ENCODE measurements at regions not wholly inside any gene's neighbourhood (a gene's known extent, or its start where the extent isn't known, plus 50 kb on each side); places are given as distances from the start of the nearest gene placed in this dataset.

GRCh38 chr18:78169174-78169864 is 810.3 kb upstream of the SALL3 start:
- DNase-seq, result no peak

GRCh38 chr18:78171954-78172353 is 807.7 kb upstream of the SALL3 start:
- DNase-seq, result no peak

GRCh38 chr18:78174737-78175136 is 804.9 kb upstream of the SALL3 start:
- DNase-seq, result no peak

- DNase-seq, result no peak
Observed at GRCh38 chr18:78178812-78179211, 800.8 kb upstream of the SALL3 start.

GRCh38 chr18:78180741-78181140 is 798.9 kb upstream of the SALL3 start:
- no peak for DNase-seq

GRCh38 chr18:78183815-78184214 is 795.8 kb upstream of the SALL3 start:
- DNase-seq, result no peak

- no peak for DNase-seq
Observed at GRCh38 chr18:78191276-78191675, 788.3 kb upstream of the SALL3 start.

- DNase-seq, result no peak
Observed at GRCh38 chr18:78192054-78192453, 787.6 kb upstream of the SALL3 start.

- DNase-seq, result no peak
Observed at GRCh38 chr18:78196280-78196679, 783.3 kb upstream of the SALL3 start.

- no peak for DNase-seq
Observed at GRCh38 chr18:78199002-78199401, 780.6 kb upstream of the SALL3 start.

GRCh38 chr18:78199611-78200010 is 780.0 kb upstream of the SALL3 start:
- DNase-seq, result no peak

GRCh38 chr18:78207942-78208341 is 771.7 kb upstream of the SALL3 start:
- DNase-seq, result no peak

GRCh38 chr18:78208461-78208860 is 771.2 kb upstream of the SALL3 start:
- no peak for DNase-seq

GRCh38 chr18:78213361-78213994 is 766.1 kb upstream of the SALL3 start:
- no peak for DNase-seq

GRCh38 chr18:78221496-78221895 is 758.1 kb upstream of the SALL3 start:
- DNase-seq, result no peak

- DNase-seq, result no peak
Observed at GRCh38 chr18:78228974-78229373, 750.6 kb upstream of the SALL3 start.

GRCh38 chr18:78230911-78231310 is 748.7 kb upstream of the SALL3 start:
- DNase-seq, result no peak

- DNase-seq, result no peak
Observed at GRCh38 chr18:78232196-78232595, 747.4 kb upstream of the SALL3 start.

- DNase-seq, result no peak
Observed at GRCh38 chr18:78237864-78238263, 741.8 kb upstream of the SALL3 start.

- no peak for DNase-seq
Observed at GRCh38 chr18:78238404-78239089, 741.1 kb upstream of the SALL3 start.

- DNase-seq, result no peak
Observed at GRCh38 chr18:78239090-78239457, 740.5 kb upstream of the SALL3 start.

- DNase-seq, result no peak
Observed at GRCh38 chr18:78240101-78240500, 739.5 kb upstream of the SALL3 start.

GRCh38 chr18:78240627-78241252 is 738.9 kb upstream of the SALL3 start:
- DNase-seq, result no peak
